ENCODE measurements at regions not wholly inside any gene's neighbourhood (a gene's known extent, or its start where the extent isn't known, plus 50 kb on each side); places are given as distances from the start of the nearest gene placed in this dataset.

DNA sequence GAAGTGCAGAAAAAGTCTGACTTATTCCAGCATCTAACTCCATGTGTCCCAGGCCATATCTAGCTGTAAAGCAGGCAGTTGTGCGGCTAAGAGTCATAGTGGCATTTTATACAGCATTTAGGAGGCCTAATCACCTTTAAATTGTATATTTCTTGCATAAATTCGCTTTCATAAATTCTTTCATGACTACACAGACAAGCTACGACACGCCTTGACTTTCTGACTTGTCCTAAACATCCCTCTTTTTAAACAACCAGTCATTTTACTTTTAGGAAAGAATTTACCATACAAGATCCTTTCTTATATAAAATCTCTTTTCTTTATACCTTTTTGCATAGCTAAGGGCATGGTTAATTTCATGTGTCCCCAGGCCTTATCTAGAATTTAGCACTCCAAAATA is 81.7 kb upstream of the THBS2 start:
- no peak for DNase-seq
- H3K4me3 ChIP-seq = no peak overlapping the region

GRCh38 chr6:169332250-169332649 is 78.6 kb upstream of the THBS2 start:
- Histone ChIP-seq H3K36me3 (no peaks in the 10 kb centered on the region), H3K27me3 (no peaks in the 10 kb centered on the region), H3K4me1 (no peaks in the 10 kb centered on the region), H3K4me3 (no peak overlapping the region), H3K9me3 (no peaks in the 10 kb centered on the region), H3K27ac (no peak overlapping the region)
- TF ChIP-seq POLR2A (IDR thresholded peaks at IDR 0.05) = no peak
- no peak for TF ChIP-seq CTCF (IDR thresholded peaks at IDR 0.05)
- no peak for DNase-seq

More for the DNA sequence above, 81.7 kb upstream of the THBS2 start:
- Histone ChIP-seq H3K9me3 (no peaks in the 10 kb centered on the region), H3K36me3 (no peaks in the 10 kb centered on the region), H3K4me1 (peaks cover 0 to 7% (median 0%) of the 10 kb centered on the region in 4 donors), H3K27ac (no peak overlapping the region), H3K27me3 (no peaks in the 10 kb centered on the region)
- TF ChIP-seq POLR2A (IDR thresholded peaks at IDR 0.05) = no peak
- TF ChIP-seq CTCF (IDR thresholded peaks at IDR 0.05) = no peak

DNA sequence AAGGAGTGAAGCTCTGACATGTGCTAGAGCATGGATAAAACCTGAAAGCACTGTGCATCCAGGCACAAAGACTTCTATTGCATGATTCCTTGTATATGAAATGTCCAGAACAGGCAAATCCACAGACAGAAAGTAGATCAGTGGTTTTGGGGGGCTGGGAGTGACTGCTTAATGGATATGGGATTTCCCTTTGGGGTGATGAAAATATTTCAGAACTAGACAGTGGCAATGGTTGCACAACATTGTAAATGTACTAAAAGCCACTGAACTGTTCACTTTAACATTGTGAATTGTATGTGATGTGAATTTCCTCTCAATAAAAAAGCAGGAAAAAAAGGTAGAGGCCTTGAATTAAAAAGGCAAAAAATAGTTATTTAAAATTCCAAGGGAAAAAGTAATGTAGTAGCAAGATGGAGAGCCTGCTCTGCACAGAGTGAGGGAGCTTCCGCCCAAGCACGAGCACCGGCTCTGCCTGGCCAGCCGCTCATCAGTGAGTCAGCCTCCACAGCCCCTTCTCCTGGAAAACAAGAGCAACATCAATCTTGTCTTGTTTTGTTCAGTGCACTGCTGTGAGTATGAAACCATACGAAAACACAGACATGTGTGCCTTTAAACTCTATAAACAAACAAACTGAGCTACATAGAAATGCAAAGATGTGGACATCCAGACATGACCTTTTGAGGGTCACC is 74.6 kb upstream of the THBS2 start:
- Histone ChIP-seq H3K27ac (no peak overlapping the region), H3K4me3 (no peak overlapping the region), H3K9me3 (no peaks in the 10 kb centered on the region), H3K27me3 (no peaks in the 10 kb centered on the region), H3K36me3 (no peaks in the 10 kb centered on the region), H3K4me1 (no peaks in the 10 kb centered on the region)
- DNase-seq = no peak
- TF ChIP-seq POLR2A (IDR thresholded peaks at IDR 0.05) (no peak), CTCF (IDR thresholded peaks at IDR 0.05) (no peak)

GRCh38 chr6:169326067-169326799 is 72.6 kb upstream of the THBS2 start:
- Histone ChIP-seq H3K4me3 (no peak overlapping the region), H3K36me3 (no peaks in the 10 kb centered on the region), H3K27ac (no peak overlapping the region), H3K27me3 (no peaks in the 10 kb centered on the region), H3K9me3 (no peaks in the 10 kb centered on the region), H3K4me1 (no peaks in the 10 kb centered on the region)
- TF ChIP-seq CTCF (IDR thresholded peaks at IDR 0.05) (no peak), POLR2A (IDR thresholded peaks at IDR 0.05) (no peak)
- no peak for DNase-seq

GRCh38 chr6:169324656-169325459 is 71.2 kb upstream of the THBS2 start:
- H3K27me3 ChIP-seq = no peaks in the 10 kb centered on the region
- no peak overlapping the region for H3K27ac ChIP-seq
- no peak for TF ChIP-seq CTCF (IDR thresholded peaks at IDR 0.05)
- no peak for TF ChIP-seq POLR2A (IDR thresholded peaks at IDR 0.05)
- H3K4me1 ChIP-seq = no peaks in the 10 kb centered on the region
- H3K4me3 ChIP-seq = no peak overlapping the region
- no peaks in the 10 kb centered on the region for H3K9me3 ChIP-seq
- H3K36me3 ChIP-seq = no peaks in the 10 kb centered on the region
- DNase-seq = no peak

All from Peyer's patch (tissue), 4 donors.